Epithelial cell of proximal tubule (primary cell): ENCODE measurements at regions not wholly inside any gene's neighbourhood (a gene's known extent, or its start where the extent isn't known, plus 50 kb on each side); places are given as distances from the start of the nearest gene placed in this dataset.
"Not testable (repeated sequence)": the region's sequence is repeated elsewhere in the genome, so short reads cannot be mapped to it uniquely, and the experiment has no call there.

Source experiments
- DNase-seq: peaks from one replicate; pipeline ENCODE4 v3.0.0-alpha.2; 2011; ENCODE audit warnings: low read depth
- H3K4me3 ChIP-seq: 2 replicates; pipeline ENCODE4 v1.5.1; 2011; ENCODE audit warnings: low read depth, mild to moderate bottlenecking, low read length
- CTCF ChIP-seq: conservative IDR thresholded peaks from 2 replicates; pipeline ENCODE4 v1.5.1; 2012; ENCODE audit warnings: low read depth, mild to moderate bottlenecking, low read length

- no peak for DNase-seq
- TF ChIP-seq CTCF, result no peak
- no peak overlapping the region for H3K4me3 ChIP-seq
Observed at GRCh38 chr4:189204616-189205015, 736.1 kb upstream of the FRG1 start.

- no peak overlapping the region for H3K4me3 ChIP-seq
- TF ChIP-seq CTCF, result no peak
- DNase-seq, result no peak
Observed at GRCh38 chr4:189206953-189207352, 733.7 kb upstream of the FRG1 start.

GRCh38 chr4:189207872-189208271 lies 732.8 kb upstream of the FRG1 start:
- no peak for TF ChIP-seq CTCF
- H3K4me3 ChIP-seq, result no peak overlapping the region
- DNase-seq, result no peak

- no peak for DNase-seq
- no peak overlapping the region for H3K4me3 ChIP-seq
- no peak for TF ChIP-seq CTCF
Observed at GRCh38 chr4:189215574-189215973, 725.1 kb upstream of the FRG1 start.

- DNase-seq, result no peak
- H3K4me3 ChIP-seq, result no peak overlapping the region
- no peak for TF ChIP-seq CTCF
Observed at GRCh38 chr4:189221691-189222090, 719.0 kb upstream of the FRG1 start.

GRCh38 chr4:189228726-189229125 lies 711.9 kb upstream of the FRG1 start:
- TF ChIP-seq CTCF, result no peak
- DNase-seq, result no peak

GRCh38 chr4:189232274-189232673 lies 708.4 kb upstream of the FRG1 start:
- DNase-seq, result no peak
- no peak for TF ChIP-seq CTCF
- H3K4me3 ChIP-seq, result no peak overlapping the region

More at GRCh38 chr4:189228726-189229125, 711.9 kb upstream of the FRG1 start:
- no peak overlapping the region for H3K4me3 ChIP-seq

GRCh38 chr4:189233754-189234153 lies 706.9 kb upstream of the FRG1 start:
- DNase-seq, H3K4me3 ChIP-seq: not testable (repeated sequence)

GRCh38 chr4:189234948-189235347 lies 705.7 kb upstream of the FRG1 start:
- DNase-seq, H3K4me3 ChIP-seq: not testable (repeated sequence)
